Brain microvascular endothelial cell (primary cell): ENCODE measurements at regions not wholly inside any gene's neighbourhood (a gene's known extent, or its start where the extent isn't known, plus 50 kb on each side); places are given as distances from the start of the nearest gene placed in this dataset.

Experiments
- DNase-seq: peaks from one replicate; pipeline ENCODE4 v3.0.0-alpha.2; 2020
- H3K27ac ChIP-seq: fragments of 250-450 bp; sonication (Bioruptor Pico); 2 replicates; pipeline ENCODE4 v1.5.1; 2020; ENCODE audit warnings: mild to moderate bottlenecking, moderate library complexity
- H3K27me3 ChIP-seq: fragments of 250-450 bp; sonication (Bioruptor Pico); replicated peaks from 2 replicates; pipeline ENCODE4 v1.5.1; 2020; ENCODE audit warnings: mild to moderate bottlenecking
- H3K36me3 ChIP-seq: fragments of 250-450 bp; sonication (Bioruptor Pico); replicated peaks from 2 replicates; pipeline ENCODE4 v1.5.1; 2020; ENCODE audit warnings: mild to moderate bottlenecking
- H3K4me3 ChIP-seq: 2 replicates; pipeline ENCODE4 v1.5.1; 2011; ENCODE audit warnings: low read depth, mild to moderate bottlenecking, control low read depth, low read length, moderate library complexity
- CTCF ChIP-seq: IDR thresholded peaks from 2 replicates; pipeline ENCODE4 v1.5.1; 2011; ENCODE audit warnings: low read depth, mild to moderate bottlenecking, moderate library complexity, low read length, control low read depth, inconsistent platforms; ENCODE audit errors: missing control alignments
- in situ Hi-C: cut with HindIII; loops from 2 replicates; pipeline ENCODE4 v1.10.0; 2017; ENCODE audit warnings: low sequenced_read_pairs, low pct_ligation_motif_present

GRCh38 chr6:105874835-105875626 is 211.1 kb upstream of the PRDM1 start:
- Histone ChIP-seq H3K36me3 (no peaks in the 10 kb centered on the region), H3K27ac (no peak overlapping the region), H3K27me3 (no peaks in the 10 kb centered on the region), H3K4me3 (no peak overlapping the region)
- no peak for TF ChIP-seq CTCF
- in situ Hi-C loops: no loop called here
- no peak for DNase-seq

GRCh38 chr6:105873799-105874198 is 212.3 kb upstream of the PRDM1 start:
- Histone ChIP-seq H3K36me3 (no peaks in the 10 kb centered on the region), H3K27ac (no peak overlapping the region), H3K27me3 (no peaks in the 10 kb centered on the region), H3K4me3 (no peak overlapping the region)
- in situ Hi-C loops: no loop called here
- DNase-seq: no peak
- no peak for TF ChIP-seq CTCF

- DNase-seq: no peak
- Histone ChIP-seq H3K36me3 (no peaks in the 10 kb centered on the region), H3K27ac (no peak overlapping the region), H3K27me3 (no peaks in the 10 kb centered on the region), H3K4me3 (no peak overlapping the region)
- TF ChIP-seq CTCF: no peak
- in situ Hi-C loops: no loop called here
These were observed 212.9 kb upstream of the PRDM1 start for GRCh38 chr6:105873211-105873704.

- Histone ChIP-seq H3K4me3 (no peak overlapping the region), H3K27ac (no peak overlapping the region), H3K27me3 (no peaks in the 10 kb centered on the region), H3K36me3 (no peaks in the 10 kb centered on the region)
- no peak for DNase-seq
- no peak for TF ChIP-seq CTCF
- in situ Hi-C loops: no loop called here
These were observed 213.9 kb upstream of the PRDM1 start for GRCh38 chr6:105872249-105872648.

- Histone ChIP-seq H3K36me3 (no peaks in the 10 kb centered on the region), H3K4me3 (no peak overlapping the region), H3K27ac (no peak overlapping the region), H3K27me3 (no peaks in the 10 kb centered on the region)
- no peak for TF ChIP-seq CTCF
- in situ Hi-C loops: no loop called here
- no peak for DNase-seq
These were observed 214.6 kb upstream of the PRDM1 start for GRCh38 chr6:105871542-105871941.
